ENCODE measurements at regions not wholly inside any gene's neighbourhood (a gene's known extent, or its start where the extent isn't known, plus 50 kb on each side); places are given as distances from the start of the nearest gene placed in this dataset.

DNA sequence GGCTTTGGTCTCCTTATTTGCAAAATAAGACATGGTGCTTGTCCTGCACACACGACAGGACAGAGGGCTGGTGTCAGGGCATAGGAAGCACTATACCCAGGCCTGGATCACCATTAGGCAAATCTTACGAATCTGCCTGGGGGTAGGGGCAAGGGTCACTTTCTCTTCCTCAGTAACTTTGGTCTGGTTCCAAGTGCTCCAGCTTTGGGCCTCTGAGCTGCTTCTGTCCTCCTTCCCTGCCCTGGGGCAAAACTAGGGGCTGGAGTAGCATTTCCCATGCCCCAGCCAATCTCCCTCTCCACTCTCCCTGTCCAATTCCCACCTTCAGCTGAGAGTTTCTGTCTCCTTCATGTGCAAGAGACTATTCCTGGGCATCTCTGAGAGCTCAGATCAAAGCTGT, 123.7 kb upstream of the NECTIN1 start:
- no peak for DNase-seq

GRCh38 chr11:119850822-119851409, 121.9 kb upstream of the NECTIN1 start:
- DNase-seq = no peak

DNA sequence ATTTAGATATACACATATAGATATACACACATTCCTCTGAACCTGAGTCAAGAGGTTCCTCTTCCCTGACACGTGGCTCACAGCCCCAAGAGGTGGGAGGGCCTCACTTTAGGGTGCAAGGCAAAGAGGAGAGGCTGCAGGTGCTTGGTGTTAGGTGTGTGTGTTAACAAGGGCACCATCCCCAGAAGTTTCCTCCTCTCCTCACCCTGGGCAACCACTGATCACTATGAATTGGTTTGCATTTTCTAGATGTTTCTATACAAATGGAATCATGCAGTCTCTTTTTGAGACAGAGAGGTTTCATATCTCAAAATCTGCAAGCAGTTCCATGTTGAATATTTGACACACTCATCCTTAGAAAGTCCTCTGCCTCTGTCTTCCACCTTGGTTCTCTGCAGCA, 120.9 kb upstream of the NECTIN1 start:
- DNase-seq = no peak

DNA sequence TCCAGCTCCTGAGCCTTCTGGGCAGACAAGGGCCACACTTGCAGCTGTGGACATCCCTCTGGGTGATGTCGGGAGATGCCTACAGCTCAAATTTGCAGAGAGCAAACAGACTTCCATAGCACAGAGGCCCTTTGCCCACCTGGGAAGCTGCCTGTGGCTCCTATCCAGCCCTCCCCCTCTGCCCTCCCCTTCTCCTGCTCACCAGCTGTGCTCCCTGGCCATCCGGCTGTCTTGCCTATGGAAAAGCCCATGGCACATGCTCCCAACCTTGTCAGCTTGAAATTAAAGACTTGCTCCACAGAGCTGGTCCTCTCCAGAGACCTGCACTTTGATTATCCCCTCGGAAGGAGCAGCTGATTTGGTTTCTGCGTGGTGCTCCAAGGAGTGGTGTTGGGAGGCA, 118.9 kb upstream of the NECTIN1 start:
- no peak for DNase-seq

DNA sequence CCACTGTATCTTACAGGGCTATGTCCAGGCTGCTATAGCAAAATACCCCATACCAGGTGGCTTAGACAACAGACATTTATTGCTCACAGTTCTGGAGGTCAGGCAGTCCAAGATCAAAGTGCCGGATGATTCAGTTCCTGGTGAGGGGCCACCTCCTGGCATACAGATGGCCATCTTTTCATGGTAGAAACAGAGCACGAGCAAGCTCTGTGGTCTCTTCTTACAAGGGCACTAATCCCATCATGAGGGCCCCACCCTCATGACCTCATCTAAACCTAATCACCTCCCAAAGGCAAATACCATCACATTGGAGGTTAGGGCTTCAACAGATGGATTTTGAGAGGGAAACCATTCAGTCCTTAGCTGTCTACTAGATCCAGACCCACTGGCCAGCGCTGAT, 117.4 kb upstream of the NECTIN1 start:
- DNase-seq = no peak

- DNase-seq = no peak
These were observed 116.8 kb upstream of the NECTIN1 start for GRCh38 chr11:119845756-119846155.

DNA sequence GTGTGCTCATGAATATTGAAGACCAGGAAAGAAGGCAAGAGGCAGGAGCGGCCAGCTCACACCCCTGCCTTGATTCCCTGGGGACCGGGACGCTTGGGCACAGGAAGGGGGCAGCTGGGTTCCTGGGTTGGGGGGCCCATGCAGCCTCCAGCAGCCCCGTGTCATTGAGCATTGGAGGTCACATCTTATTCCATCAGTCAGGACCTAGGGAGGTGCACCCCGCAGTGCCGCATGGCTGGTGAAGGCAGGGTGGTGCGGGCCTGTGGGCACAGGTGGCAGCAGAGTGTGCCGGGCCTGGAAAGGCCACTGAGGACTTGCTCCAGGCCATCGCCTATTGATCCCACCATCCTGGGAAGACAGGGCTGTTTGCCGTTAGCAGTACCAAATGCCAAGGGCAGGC, 116.3 kb upstream of the NECTIN1 start:
- DNase-seq = no peak

DNA sequence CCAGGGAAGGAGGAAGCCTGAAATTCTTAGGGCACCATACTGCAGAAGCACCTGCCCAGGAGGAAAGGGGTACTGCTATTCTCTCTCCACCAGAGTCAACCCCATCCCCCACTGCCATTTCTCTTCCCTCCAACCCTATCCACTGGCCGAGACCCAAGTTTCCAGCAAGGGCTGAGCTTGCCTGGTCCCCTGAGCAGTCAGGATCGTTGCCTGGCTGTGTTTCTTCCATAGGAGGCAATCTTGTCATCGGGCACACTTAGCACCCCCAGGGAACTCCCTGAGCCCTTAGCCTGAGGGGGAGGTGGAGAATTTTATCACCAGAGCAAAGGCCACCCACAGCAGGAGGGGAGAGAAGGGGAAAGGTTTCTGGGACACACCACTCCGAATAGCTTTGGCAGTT, 115.8 kb upstream of the NECTIN1 start:
- no peak for DNase-seq

DNA sequence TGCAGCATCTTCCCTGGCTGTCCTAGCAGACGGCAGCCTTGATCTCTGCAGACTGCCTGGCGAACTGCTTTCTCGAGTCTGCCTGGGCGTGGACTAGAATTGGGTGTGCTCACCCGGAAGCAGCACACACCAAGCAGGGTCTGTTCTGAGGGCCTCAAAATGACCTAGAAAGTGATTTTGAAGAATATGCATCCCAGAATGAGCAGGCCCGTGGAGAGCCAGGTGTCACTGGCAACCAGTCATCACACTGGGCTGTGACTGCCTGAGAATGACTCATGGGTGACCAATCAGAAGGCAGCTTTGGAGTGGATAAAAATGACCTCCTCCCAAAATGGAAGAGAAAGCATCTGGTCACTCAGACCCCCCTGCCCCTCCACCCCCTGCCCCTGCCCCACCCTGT, 114.9 kb upstream of the NECTIN1 start:
- no peak for DNase-seq

- no peak for DNase-seq
These were observed 113.7 kb upstream of the NECTIN1 start for GRCh38 chr11:119842731-119843130.

DNA sequence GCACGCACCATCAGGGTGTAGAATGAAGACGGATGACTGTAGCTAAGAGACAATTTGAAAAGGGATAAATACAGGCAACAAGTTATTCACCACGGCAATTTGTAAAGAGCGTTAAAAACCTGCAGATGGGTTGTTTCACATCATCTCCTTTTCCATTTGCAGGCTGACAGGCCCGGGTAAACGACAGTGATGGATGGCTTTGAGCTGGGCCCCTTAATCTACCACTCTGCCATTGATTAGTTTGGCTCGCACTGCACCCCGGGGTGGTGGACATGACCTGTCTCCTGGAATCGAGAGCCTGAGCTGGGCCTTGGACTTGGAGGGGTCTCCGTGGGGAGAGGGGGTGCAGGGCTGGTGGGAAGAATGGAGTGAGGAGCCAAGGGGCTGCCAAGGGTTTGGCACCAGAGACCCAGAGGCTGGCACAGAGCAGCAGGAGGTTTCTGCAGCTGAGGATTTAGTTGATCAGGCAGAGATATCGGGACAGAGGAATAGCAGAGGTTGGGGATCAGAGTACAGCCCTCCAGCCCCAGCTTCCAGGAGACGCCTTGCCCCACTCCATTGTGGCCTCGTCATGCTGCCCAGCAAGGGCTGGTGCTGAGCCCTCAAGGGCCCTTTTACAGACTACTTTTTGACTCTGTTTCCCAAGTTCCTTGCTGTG, 110.6 kb upstream of the NECTIN1 start:
- DNase-seq = no peak

DNA sequence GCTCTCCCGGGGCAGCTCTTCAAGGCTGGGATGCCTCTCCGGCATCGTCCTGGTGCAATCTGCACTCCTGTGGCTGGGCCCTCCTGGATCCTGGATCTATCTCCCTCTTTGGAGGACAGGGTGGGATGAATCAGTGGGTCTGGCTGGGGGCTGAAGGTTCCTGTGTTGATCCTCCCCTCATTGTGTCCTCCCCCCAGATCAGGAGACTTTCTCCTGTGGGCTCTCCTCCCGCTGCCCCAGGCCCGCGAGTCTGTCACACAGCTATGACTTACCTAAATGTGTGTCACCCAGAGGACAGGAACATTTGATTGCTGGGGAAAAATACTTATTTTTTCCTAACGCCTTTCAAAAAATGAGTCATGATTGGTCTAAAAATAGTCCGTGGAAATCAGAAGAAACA, 106.8 kb upstream of the NECTIN1 start:
- DNase-seq = no peak

GRCh38 chr11:119832202-119832935, 103.4 kb upstream of the NECTIN1 start:
- DNase-seq = peak; percentile 35

DNA sequence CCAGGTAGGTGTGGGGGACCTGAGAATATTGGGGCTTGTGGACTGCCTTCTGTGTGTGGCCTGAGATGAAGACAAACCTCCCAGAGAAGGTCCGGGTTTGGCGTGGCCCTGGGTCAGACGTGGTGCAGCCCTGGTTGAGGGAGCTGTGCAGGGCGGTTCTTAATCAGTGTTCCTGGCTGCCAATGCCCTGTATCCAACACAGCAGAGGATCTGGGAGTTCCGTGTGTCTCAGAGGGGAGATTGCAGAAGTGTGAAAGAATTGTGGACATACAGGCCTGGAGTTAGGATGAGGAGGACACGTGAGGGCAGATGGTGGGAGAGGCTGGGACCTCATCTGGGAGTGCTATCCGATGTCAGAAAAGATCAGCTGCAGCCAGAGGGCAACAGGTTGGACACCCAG, 102.0 kb upstream of the NECTIN1 start:
- DNase-seq = no peak

GRCh38 chr11:119830400-119830799, 101.4 kb upstream of the NECTIN1 start:
- DNase-seq = no peak

GRCh38 chr11:119829402-119829801, 100.4 kb upstream of the NECTIN1 start:
- peak; percentile 17 for DNase-seq

DNA sequence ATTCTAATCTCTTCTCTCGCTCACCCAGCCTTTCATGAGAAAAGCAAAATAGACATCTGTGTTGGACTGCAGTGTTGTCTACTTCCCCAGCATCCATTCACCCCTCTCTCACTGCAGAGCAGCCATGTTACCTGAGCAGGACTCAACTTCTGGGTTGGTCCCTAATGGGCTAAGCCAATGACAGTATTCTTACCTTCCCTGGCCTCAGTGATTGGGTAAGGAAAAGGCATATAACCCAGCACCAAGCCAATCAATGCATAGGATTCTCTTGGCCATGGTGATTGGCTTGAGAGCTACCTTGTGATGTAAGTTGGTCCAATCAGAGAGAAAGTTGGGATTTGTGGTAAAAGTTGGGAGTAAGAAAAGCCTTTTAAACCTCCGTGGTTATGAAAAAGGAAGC, 99.8 kb upstream of the NECTIN1 start:
- no peak for DNase-seq

GRCh38 chr11:119828006-119828405, 99.0 kb upstream of the NECTIN1 start:
- DNase-seq = no peak

DNA sequence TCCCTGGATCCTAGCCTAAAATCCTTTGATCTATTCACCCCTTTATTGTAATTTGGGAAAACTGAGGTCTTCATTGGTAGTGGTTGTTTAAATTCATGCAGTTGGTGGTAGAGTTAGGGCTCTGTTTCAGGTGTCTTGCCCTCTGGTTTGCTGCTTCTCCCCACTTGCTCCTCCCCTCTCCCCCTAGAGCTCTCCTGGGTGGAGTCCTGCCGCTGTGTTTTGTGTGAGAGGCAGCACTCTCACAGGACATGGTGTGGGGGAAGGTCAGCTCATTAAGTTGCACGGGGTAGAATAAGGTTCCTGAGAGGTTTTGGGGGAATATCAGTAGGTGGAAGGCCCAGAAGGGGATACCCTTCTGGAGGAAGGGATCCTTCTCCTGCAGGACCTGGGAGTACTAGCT, 98.1 kb upstream of the NECTIN1 start:
- no peak for DNase-seq

- no peak for DNase-seq
These were observed 94.1 kb upstream of the NECTIN1 start for GRCh38 chr11:119823077-119823476.

DNA sequence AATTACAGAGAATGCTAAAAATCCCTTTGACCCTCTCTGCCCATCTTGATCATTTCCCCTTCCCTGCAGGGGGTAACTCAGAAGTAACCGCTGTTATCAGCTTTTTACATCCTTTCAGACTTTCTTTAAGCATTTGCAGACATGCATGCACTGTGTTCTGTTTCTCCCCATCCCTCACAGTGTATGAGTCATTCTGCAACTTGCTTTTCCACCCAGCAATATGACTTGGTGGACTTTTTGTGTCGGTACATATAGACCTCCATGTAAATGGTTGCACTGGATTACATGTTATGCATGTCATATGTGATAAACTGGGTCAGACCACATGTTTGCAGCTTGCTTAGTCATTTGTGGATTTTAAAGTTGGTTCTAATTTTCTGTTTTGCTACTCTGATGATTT, 87.7 kb upstream of the NECTIN1 start:
- DNase-seq = no peak

DNA sequence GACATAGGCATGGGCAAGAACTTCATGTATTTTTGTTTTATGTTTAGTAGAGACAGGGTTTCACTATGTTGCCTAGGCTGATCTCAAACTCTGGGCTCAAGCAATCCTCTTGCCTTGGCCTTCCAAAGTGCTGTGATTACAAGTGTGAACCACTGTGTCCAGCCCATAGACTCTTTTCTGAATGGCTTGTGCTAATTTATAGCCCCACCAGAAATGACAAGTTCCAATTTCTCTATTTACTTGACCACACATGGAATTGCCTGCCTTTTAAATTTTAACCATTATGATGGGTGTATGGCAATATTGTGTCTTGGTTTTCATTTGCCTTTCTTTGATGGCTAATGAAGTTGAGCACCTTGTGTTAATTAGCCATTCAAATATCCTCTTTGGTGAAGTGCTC, 85.8 kb upstream of the NECTIN1 start:
- DNase-seq = no peak

- no peak for DNase-seq
These were observed 81.7 kb upstream of the NECTIN1 start for GRCh38 chr11:119810478-119811232.

Measured in hindlimb muscle (tissue), 1 donor.